Astrocyte of the spinal cord (primary cell): ENCODE measurements at regions not wholly inside any gene's neighbourhood (a gene's known extent, or its start where the extent isn't known, plus 50 kb on each side); places are given as distances from the start of the nearest gene placed in this dataset.
A peak's percentile ranks its signal among the peaks of the same experiment; 100 is the strongest.

Experiments used
- DNase-seq: peaks from one replicate; pipeline ENCODE4 v3.0.0; 2011; ENCODE audit warnings: low read depth, low spot score
- H3K4me3 ChIP-seq: 2 replicates; pipeline ENCODE4 v1.5.1; 2011; ENCODE audit warnings: low read depth, mild to moderate bottlenecking, low read length, moderate library complexity
- CTCF ChIP-seq: IDR thresholded peaks from 2 replicates; pipeline ENCODE4 v1.5.1; 2012; ENCODE audit warnings: low read depth, mild to moderate bottlenecking, low read length, inconsistent platforms
- in situ Hi-C: cut with HindIII; loops from 2 replicates; pipeline ENCODE4 v1.10.0; 2017; ENCODE audit warnings: low sequenced_read_pairs

GRCh38 chr3:168511428-168512014 lies 415.8 kb upstream of the GOLIM4 start:
- in situ Hi-C loops = no loop called here
- TF ChIP-seq CTCF = peak; percentile 63
- no peak overlapping the region for H3K4me3 ChIP-seq
- peak; percentile 17 for DNase-seq

- no peak for DNase-seq
- TF ChIP-seq CTCF = no peak
- H3K4me3 ChIP-seq = no peak overlapping the region
- in situ Hi-C loops = no loop called here
Measured at GRCh38 chr3:168506589-168506988, 410.9 kb upstream of the GOLIM4 start.

GRCh38 chr3:168501570-168501969 lies 405.8 kb upstream of the GOLIM4 start:
- no peak overlapping the region for H3K4me3 ChIP-seq
- no peak for TF ChIP-seq CTCF
- DNase-seq = no peak
- in situ Hi-C loops = no loop called here

- H3K4me3 ChIP-seq = no peak overlapping the region
- in situ Hi-C loops = no loop called here
- TF ChIP-seq CTCF = no peak
- no peak for DNase-seq
Measured at GRCh38 chr3:168498194-168498593, 402.5 kb upstream of the GOLIM4 start.

- no peak for TF ChIP-seq CTCF
- no peak overlapping the region for H3K4me3 ChIP-seq
- in situ Hi-C loops = no loop called here
- DNase-seq = no peak
Measured at GRCh38 chr3:168497741-168498140, 402.0 kb upstream of the GOLIM4 start.

- in situ Hi-C loops = no loop called here
- TF ChIP-seq CTCF = no peak
- DNase-seq = no peak
- H3K4me3 ChIP-seq = no peak overlapping the region
Measured at GRCh38 chr3:168497183-168497582, 401.5 kb upstream of the GOLIM4 start.

- in situ Hi-C loops = no loop called here
- TF ChIP-seq CTCF = no peak
- DNase-seq = no peak
- no peak overlapping the region for H3K4me3 ChIP-seq
Measured at GRCh38 chr3:168495932-168496331, 400.2 kb upstream of the GOLIM4 start.
